Heart right ventricle (tissue), 16 donors: ENCODE measurements at regions not wholly inside any gene's neighbourhood (a gene's known extent, or its start where the extent isn't known, plus 50 kb on each side); places are given as distances from the start of the nearest gene placed in this dataset.

Experiments used
- ATAC-seq, 8 donors: fragments of 200-7000 bp; cut with Tn5 transposase; one replicate each; pipeline ENCODE4 v1.9.1; 2020; ENCODE audit warnings: mild to moderate bottlenecking in 8 of 8, moderate library complexity in 8 of 8, moderate number of reproducible peaks in 1 of 8
- DNase-seq, 2 donors: peaks; one replicate each; pipeline ENCODE4 v3.0.0-alpha.2; 2020
- H3K27ac ChIP-seq, 10 donors: fragments of 200-600 bp; sonication (generic) in 2 of 10; one replicate each; pipeline versions ENCODE4 v1.5.0 to v1.8.0; 2020 to 2022; ENCODE audit warnings: mild to moderate bottlenecking in 3 of 10
- H3K27me3 ChIP-seq, 7 donors: fragments of 200-600 bp; one replicate each; pipeline ENCODE4 v1.8.0; 2021 to 2022; ENCODE audit warnings: mild to moderate bottlenecking in 2 of 7
- H3K36me3 ChIP-seq, 9 donors: fragments of 200-600 bp; sonication (generic) in 1 of 9; one replicate each; pipeline versions ENCODE4 v1.5.0 to v1.8.0; 2020 to 2022; ENCODE audit warnings: mild to moderate bottlenecking in 2 of 9
- H3K4me1 ChIP-seq, 9 donors: fragments of 200-600 bp; sonication (generic) in 1 of 9; one replicate each; pipeline versions ENCODE4 v1.5.0 to v1.8.0; 2020 to 2022; ENCODE audit warnings: mild to moderate bottlenecking in 4 of 9
- H3K4me3 ChIP-seq, 10 donors: fragments of 200-600 bp; sonication (generic) in 2 of 10; one replicate each; pipeline versions ENCODE4 v1.5.0 to v1.8.0; 2020 to 2022; ENCODE audit warnings: mild to moderate bottlenecking in 7 of 10, moderate library complexity in 2 of 10
- H3K9me3 ChIP-seq, 11 donors: fragments of 200-600 bp in 10 of 11; sonication (generic) in 2 of 11; one replicate each; pipeline versions ENCODE4 v1.5.0 to v1.8.0; 2013 to 2022; ENCODE audit warnings: mild to moderate bottlenecking in 2 of 11, control low read depth in 1 of 11, moderate library complexity in 1 of 11
- WGBS, 2 donors: extraction: QIAGEN DNeasy Blood & Tissue Kit; methylation state at CpG; one replicate each; pipeline ENCODE4 v1.1.7; 2013; ENCODE audit warnings: inconsistent platforms in 1 of 2; 5-methylcytosine and 5-hydroxymethylcytosine counted together
- intact Hi-C, 10 donors: fragments of 100-400 bp; cut with DNase I; formaldehyde crosslinking; loops; one replicate each; pipeline versions ENCODE4 v1.11.1 to v1.14.2; 2022
- TF ChIP-seq, protein P1 (sequence below), 9 donors: fragments of 200-600 bp; sonication (generic) in 2 of 9; IDR thresholded peaks; one replicate each; pipeline versions ENCODE4 v1.5.0 to v1.8.0; 2021 to 2022; ENCODE audit warnings: antibody characterized with exemption in 9 of 9, mild to moderate bottlenecking in 5 of 9, moderate library complexity in 1 of 9
- donor health status: Arrhythmogenic right ventricular cardiomyopathy.
- donor health status: ischemic (EF 13 %, LVEDD 7.1; RV severe dilation, severe dysfunction).
- donor health status: healthy with polysubstance abuse.
- donor health status: DM: no; HTN: yes; CAD: no.
- donor health status: DM: no; HTN: no; CAD: no.
- donor health status: ischemic (EF 25% LVEDD 6.9; RV normal size, moderate dysfunction).
- donor health status: ischemic (EF 25% LVEDD 5.7; RV mildly dilated, moderate dysfunction).
- donor health status: healthy.
- donor health status: DM: yes; HTN: yes; CAD: no.
- donor health status: Ischemic cardiomyopathy.
- donor health status: ischemic (EF 35%, LVEDD 5.7; RV mildly dilated, moderate dysfunction).
- donor health status: nonischemic (EF 11% LVEDD 7.7; RV severe dilation, severe dysfunction).
- donor health status: DM: yes; HTN: yes; CAD: no.
- donor health status: PGD.
- donor health status: ischemic (EF 29% LVEDD 5.4; RV normal size, mild dysfunction).
- donor health status: nonischemic (EF 23%, LVEDD 6.1; RV moderate dilation, normal function).

DNA sequence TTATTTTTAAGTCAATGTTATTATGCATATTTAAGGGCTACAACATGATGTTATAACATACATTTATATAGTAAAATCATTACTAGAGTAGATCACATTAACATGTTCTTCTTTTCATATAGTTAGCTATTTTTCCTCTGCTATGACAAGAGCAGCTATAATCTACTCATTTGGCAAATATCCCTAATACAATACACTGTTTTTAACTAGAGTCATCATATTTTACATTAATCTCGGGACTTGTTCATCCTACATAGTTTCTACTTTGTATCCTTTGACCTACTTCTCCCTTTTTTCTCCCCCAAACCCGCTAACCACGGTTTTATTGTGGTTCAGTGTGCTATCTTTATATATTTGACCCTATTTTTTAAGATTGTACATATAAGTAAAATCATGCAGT, 249.0 kb downstream of the EPM2A start:
- H3K27ac ChIP-seq, result no peak overlapping the region
- DNase-seq, result no peak
- intact Hi-C loops, result no loop called here
- no peaks in the 10 kb centered on the region for H3K4me1 ChIP-seq
- no peak overlapping the region for H3K4me3 ChIP-seq
- no peaks in the 10 kb centered on the region for H3K36me3 ChIP-seq
- no peak for ATAC-seq
- no peaks in the 10 kb centered on the region for H3K27me3 ChIP-seq
- H3K9me3 ChIP-seq, result no peaks in the 10 kb centered on the region
- TF ChIP-seq, protein P1, sequence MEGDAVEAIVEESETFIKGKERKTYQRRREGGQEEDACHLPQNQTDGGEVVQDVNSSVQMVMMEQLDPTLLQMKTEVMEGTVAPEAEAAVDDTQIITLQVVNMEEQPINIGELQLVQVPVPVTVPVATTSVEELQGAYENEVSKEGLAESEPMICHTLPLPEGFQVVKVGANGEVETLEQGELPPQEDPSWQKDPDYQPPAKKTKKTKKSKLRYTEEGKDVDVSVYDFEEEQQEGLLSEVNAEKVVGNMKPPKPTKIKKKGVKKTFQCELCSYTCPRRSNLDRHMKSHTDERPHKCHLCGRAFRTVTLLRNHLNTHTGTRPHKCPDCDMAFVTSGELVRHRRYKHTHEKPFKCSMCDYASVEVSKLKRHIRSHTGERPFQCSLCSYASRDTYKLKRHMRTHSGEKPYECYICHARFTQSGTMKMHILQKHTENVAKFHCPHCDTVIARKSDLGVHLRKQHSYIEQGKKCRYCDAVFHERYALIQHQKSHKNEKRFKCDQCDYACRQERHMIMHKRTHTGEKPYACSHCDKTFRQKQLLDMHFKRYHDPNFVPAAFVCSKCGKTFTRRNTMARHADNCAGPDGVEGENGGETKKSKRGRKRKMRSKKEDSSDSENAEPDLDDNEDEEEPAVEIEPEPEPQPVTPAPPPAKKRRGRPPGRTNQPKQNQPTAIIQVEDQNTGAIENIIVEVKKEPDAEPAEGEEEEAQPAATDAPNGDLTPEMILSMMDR (IDR thresholded peaks at IDR 0.05), result no peak
- WGBS, 2 donors, result 66 to 76% methylated on average over 3 of the region's 3 CpGs

- TF ChIP-seq, protein P1 (IDR thresholded peaks at IDR 0.05), result no peak
- no peak for ATAC-seq
- intact Hi-C loops, result no loop called here
- no peaks in the 10 kb centered on the region for H3K36me3 ChIP-seq
- H3K27me3 ChIP-seq, result no peaks in the 10 kb centered on the region
- peaks cover 0 to 7% (median 0%) of the 10 kb centered on the region in 11 donors for H3K9me3 ChIP-seq
- no peak for DNase-seq
- H3K4me3 ChIP-seq, result no peak overlapping the region
- no peaks in the 10 kb centered on the region for H3K4me1 ChIP-seq
- H3K27ac ChIP-seq, result no peak overlapping the region
- WGBS, 2 donors, result 80 to 85% methylated on average over 6 of the region's 6 CpGs
Measured at GRCh38 chr6:145489583-145489982, 245.7 kb downstream of the EPM2A start.

DNA sequence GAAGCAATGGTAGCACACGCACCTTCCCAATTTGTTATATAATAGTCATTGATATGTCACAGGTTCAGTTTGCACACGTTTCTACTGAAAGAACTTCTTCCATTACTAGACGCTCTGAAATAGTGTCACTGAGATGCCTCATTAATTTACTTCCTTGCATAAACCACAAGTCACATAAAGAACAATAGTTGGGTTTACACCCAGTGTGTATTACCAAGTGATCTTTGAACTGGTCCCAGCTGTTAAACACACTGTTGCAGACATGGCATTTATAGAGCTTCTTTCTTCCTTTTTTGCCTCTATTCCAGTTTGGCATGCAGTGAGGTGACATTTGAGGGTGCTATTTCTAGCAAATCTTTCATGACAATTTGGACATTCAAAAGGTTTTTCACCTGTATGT, 245.3 kb downstream of the EPM2A start:
- no peaks in the 10 kb centered on the region for H3K27me3 ChIP-seq
- no peaks in the 10 kb centered on the region for H3K4me1 ChIP-seq
- WGBS, 2 donors, result 81 to 88% methylated on average over 3 of the region's 3 CpGs
- ATAC-seq (no peak), DNase-seq (no peak)
- H3K27ac ChIP-seq, result no peak overlapping the region
- H3K36me3 ChIP-seq, result no peaks in the 10 kb centered on the region
- intact Hi-C loops, result no loop called here
- TF ChIP-seq, protein P1 (IDR thresholded peaks at IDR 0.05), result no peak
- H3K9me3 ChIP-seq, result peaks cover 0 to 10% (median 0%) of the 10 kb centered on the region in 11 donors
- no peak overlapping the region for H3K4me3 ChIP-seq

DNA sequence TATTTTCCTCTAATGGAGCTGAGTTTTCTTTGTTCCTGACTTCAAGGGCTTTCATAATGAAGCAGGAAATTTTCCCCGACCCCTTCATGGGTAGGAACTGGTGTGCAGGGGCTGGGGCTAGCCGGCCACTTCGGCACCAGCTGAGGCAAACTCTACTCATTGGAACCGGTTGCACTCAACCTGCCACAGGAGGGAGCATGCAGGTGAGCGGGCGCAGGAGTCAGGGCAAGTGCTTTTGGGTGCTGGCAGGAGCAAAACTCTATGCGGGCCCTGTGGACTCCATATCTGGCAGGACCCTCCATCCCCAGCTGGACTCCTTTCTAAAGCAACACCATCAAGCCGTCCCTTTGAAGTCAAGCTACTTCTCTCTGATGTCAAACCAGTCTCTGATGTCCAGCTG, 244.2 kb downstream of the EPM2A start:
- 63 to 75% methylated on average over 8 of the region's 8 CpGs for WGBS, 2 donors
- no peak for DNase-seq

More for the DNA sequence above, 244.2 kb downstream of the EPM2A start:
- Histone ChIP-seq H3K36me3 (no peaks in the 10 kb centered on the region), H3K27ac (no peak overlapping the region), H3K4me3 (no peak overlapping the region), H3K9me3 (peaks cover 0 to 20% (median 0%) of the 10 kb centered on the region in 11 donors), H3K4me1 (no peaks in the 10 kb centered on the region), H3K27me3 (no peaks in the 10 kb centered on the region)
- intact Hi-C loops, result no loop called here
- no peak for ATAC-seq
- TF ChIP-seq, protein P1 (IDR thresholded peaks at IDR 0.05), result no peak
